OCI-LY1 (cell line): ENCODE measurements at regions not wholly inside any gene's neighbourhood (a gene's known extent, or its start where the extent isn't known, plus 50 kb on each side); places are given as distances from the start of the nearest gene placed in this dataset.

Source experiments
- H2AFZ ChIP-seq: fragments of 200-600 bp; sonication (generic), shearing (Covaris generic); 2 replicates; pipeline ENCODE4 v1.6.0; 2014; ENCODE audit warnings: antibody characterized with exemption, mild to moderate bottlenecking, low read length
- H3F3A ChIP-seq: fragments of 200-600 bp; sonication (generic), shearing (Covaris generic); 2 replicates; pipeline ENCODE4 v1.6.0; 2014; ENCODE audit warnings: mild to moderate bottlenecking, antibody characterized with exemption, low read length, moderate library complexity; ENCODE audit not compliant: insufficient read depth
- H3K27ac ChIP-seq: fragments of 200-600 bp; sonication (generic); 2 replicates; pipeline ENCODE4 v1.5.1; 2014; ENCODE audit warnings: low read length, mixed run types, mild to moderate bottlenecking, low read depth; ENCODE audit not compliant: poor library complexity, severe bottlenecking
- H3K27me3 ChIP-seq: fragments of 200-600 bp; sonication (generic); 2 replicates; pipeline ENCODE4 v1.6.0; 2014; ENCODE audit warnings: antibody characterized with exemption, mild to moderate bottlenecking, low read length, moderate library complexity; ENCODE audit not compliant: insufficient read depth
- H3K36me3 ChIP-seq: fragments of 200-600 bp; sonication (generic); 2 replicates; pipeline ENCODE4 v1.6.1; 2014; ENCODE audit warnings: mild to moderate bottlenecking, antibody characterized with exemption, low read length, moderate library complexity, mixed read lengths; ENCODE audit not compliant: insufficient read depth
- H3K4me1 ChIP-seq: fragments of 200-600 bp; sonication (generic); 2 replicates; pipeline ENCODE4 v1.5.1; 2014; ENCODE audit warnings: mild to moderate bottlenecking, low read length, moderate library complexity; ENCODE audit not compliant: insufficient read depth, severe bottlenecking
- H3K4me2 ChIP-seq: fragments of 200-600 bp; sonication (generic), shearing (Covaris generic); 2 replicates; pipeline ENCODE4 v1.6.1; 2014; ENCODE audit warnings: low read length
- H3K4me3 ChIP-seq: fragments of 200-600 bp; sonication (generic); 2 replicates; pipeline ENCODE4 v1.5.1; 2014; ENCODE audit warnings: low read length, low read depth, mild to moderate bottlenecking, mixed read lengths; ENCODE audit not compliant: poor library complexity, severe bottlenecking
- H3K79me2 ChIP-seq: fragments of 200-600 bp; shearing (Covaris generic); 2 replicates; pipeline ENCODE4 v1.6.1; 2016; ENCODE audit warnings: mixed run types, low read length, mixed read lengths; ENCODE audit not compliant: insufficient read depth
- H3K9ac ChIP-seq: fragments of 200-600 bp; sonication (generic), shearing (Covaris generic); 2 replicates; pipeline ENCODE4 v1.6.1; 2014; ENCODE audit warnings: mild to moderate bottlenecking, low read length, mixed read lengths
- H3K9me2 ChIP-seq: fragments of 200-600 bp; sonication (generic), shearing (Covaris generic); 2 replicates; pipeline ENCODE4 v1.6.1; 2014; ENCODE audit warnings: low read depth, mild to moderate bottlenecking, low read length, mixed read lengths
- H3K9me3 ChIP-seq: fragments of 200-600 bp; shearing (Covaris generic); 2 replicates; pipeline ENCODE4 v1.6.1; 2014; ENCODE audit warnings: low read length, mixed read lengths
- H4K20me1 ChIP-seq: fragments of 200-600 bp; sonication (generic), shearing (Covaris generic); 2 replicates; pipeline ENCODE4 v1.6.0; 2016; ENCODE audit warnings: mild to moderate bottlenecking, low read length; ENCODE audit not compliant: insufficient read depth
- CTCF ChIP-seq: fragments of 200-600 bp; sonication (generic), shearing (Covaris generic); IDR thresholded peaks from 2 replicates; pipeline ENCODE4 v1.5.1; 2017; ENCODE audit warnings: mild to moderate bottlenecking, antibody characterized with exemption, low read length, moderate library complexity, mixed read lengths
- EZH2 ChIP-seq: fragments of 200-600 bp; sonication (generic), shearing (Covaris generic); IDR thresholded peaks from 2 replicates; pipeline ENCODE4 v1.8.0; 2017; ENCODE audit warnings: borderline replicate concordance, mixed run types, mild to moderate bottlenecking, antibody characterized with exemption, low read length, moderate library complexity, mixed read lengths

GRCh38 chr7:112665709-112666108, 124.5 kb downstream of the TMEM168 start:
- no peaks in the 10 kb centered on the region for H3K79me2 ChIP-seq
- no peak overlapping the region for H3K9ac ChIP-seq
- H2AFZ ChIP-seq: no peak overlapping the region
- H3K36me3 ChIP-seq: no peaks in the 10 kb centered on the region
- H3F3A ChIP-seq: no peaks in the 10 kb centered on the region
- no peak for TF ChIP-seq CTCF
- no peak for TF ChIP-seq EZH2
- no peak overlapping the region for H3K27ac ChIP-seq
- H3K4me1 ChIP-seq: no peaks in the 10 kb centered on the region
- H3K9me2 ChIP-seq: 0 out of 2 replicates have a peak, but pooled peaks cover 2% of the 10 kb centered on the region
- H3K4me2 ChIP-seq: no peak overlapping the region
- no peaks in the 10 kb centered on the region for H4K20me1 ChIP-seq
- H3K9me3 ChIP-seq: no peaks in the 10 kb centered on the region
- H3K4me3 ChIP-seq: no peak overlapping the region
- no peaks in the 10 kb centered on the region for H3K27me3 ChIP-seq

DNA sequence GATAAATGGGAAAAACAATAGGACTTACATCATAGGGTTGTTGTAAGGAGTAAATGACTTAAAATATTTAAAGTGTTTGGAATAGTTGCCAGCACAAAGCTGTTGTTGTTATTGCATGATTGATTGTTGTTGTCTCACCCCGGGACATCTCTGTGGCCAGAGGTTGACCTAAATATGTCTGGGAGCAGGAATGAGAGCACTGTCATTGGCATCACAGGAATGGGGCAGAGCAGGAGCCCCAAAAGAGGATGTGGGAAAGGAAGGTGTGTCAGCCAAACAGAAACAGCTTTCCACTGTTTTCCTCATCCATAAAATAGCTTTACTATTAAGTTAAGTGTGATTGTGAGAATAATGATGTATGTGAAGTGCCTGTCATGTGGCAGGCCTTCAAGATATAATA, 121.6 kb downstream of the TMEM168 start:
- Histone ChIP-seq H3K9me2 (0 out of 2 replicates have a peak, but pooled peaks cover 2% of the 10 kb centered on the region), H3K4me1 (no peaks in the 10 kb centered on the region), H3K79me2 (no peaks in the 10 kb centered on the region), H3K9ac (no peak overlapping the region), H2AFZ (no peak overlapping the region), H3K4me2 (no peak overlapping the region), H3K4me3 (no peak overlapping the region), H4K20me1 (no peaks in the 10 kb centered on the region), H3K27ac (no peak overlapping the region), H3F3A (no peaks in the 10 kb centered on the region), H3K9me3 (no peaks in the 10 kb centered on the region), H3K27me3 (no peaks in the 10 kb centered on the region), H3K36me3 (no peaks in the 10 kb centered on the region)
- TF ChIP-seq EZH2 (no peak), CTCF (no peak)

DNA sequence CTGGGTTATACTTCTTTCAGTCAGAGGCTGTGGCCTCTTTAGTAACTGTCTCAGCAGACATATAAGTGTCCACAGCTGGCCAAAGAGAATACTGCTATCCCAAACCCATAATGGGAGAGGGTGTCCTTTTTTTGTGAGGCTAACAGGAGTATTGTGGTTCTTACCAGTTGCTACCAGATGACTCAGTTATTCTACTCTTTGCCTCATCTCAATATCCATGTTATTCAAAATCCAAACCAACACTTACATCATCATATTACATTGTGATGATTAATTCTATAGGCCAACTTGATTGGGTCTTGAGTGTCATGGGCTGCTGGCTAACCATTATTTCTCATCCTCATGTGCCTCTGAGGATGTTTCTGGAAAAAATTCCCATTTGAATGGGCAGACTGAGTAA, 120.9 kb downstream of the TMEM168 start:
- Histone ChIP-seq H3K9me3 (no peaks in the 10 kb centered on the region), H3K36me3 (no peaks in the 10 kb centered on the region), H3K79me2 (no peaks in the 10 kb centered on the region), H3K27ac (no peak overlapping the region), H4K20me1 (no peaks in the 10 kb centered on the region), H3K4me3 (no peak overlapping the region), H3K4me1 (no peaks in the 10 kb centered on the region), H3F3A (no peaks in the 10 kb centered on the region), H3K4me2 (no peak overlapping the region), H3K9ac (no peak overlapping the region), H3K27me3 (no peaks in the 10 kb centered on the region), H2AFZ (no peak overlapping the region), H3K9me2 (0 out of 2 replicates have a peak, but pooled peaks cover 2% of the 10 kb centered on the region)
- no peak for TF ChIP-seq CTCF
- TF ChIP-seq EZH2: no peak
